ENCODE measurements at regions not wholly inside any gene's neighbourhood (a gene's known extent, or its start where the extent isn't known, plus 50 kb on each side); places are given as distances from the start of the nearest gene placed in this dataset.
A peak's percentile ranks its signal among the peaks of the same experiment; 100 is the strongest.

DNA sequence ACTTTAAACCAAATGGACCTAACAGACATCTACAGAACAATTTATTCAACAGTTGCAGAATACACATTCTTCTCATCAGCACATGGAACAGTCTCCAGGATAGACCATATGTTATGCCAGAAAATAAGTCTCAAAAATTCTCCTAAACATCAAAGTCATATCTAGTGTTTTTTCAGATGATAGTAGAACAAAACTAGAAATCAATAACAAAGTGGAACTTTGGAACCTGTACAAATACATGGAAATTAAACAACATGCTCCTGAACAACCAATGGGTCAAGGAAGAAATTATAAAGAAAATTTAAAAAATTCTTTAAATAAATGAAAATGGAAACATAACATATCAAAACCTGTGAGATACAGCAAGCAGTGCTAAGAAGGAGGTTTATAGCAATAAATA, 194.1 kb upstream of the SIX2 start:
- H3K4me3 ChIP-seq (replicated peaks in 1 of 2; ENCODE audit: low read depth in 2 of 2, low read length in 2 of 2) = no peak overlapping the region
- TF ChIP-seq, protein P1, sequence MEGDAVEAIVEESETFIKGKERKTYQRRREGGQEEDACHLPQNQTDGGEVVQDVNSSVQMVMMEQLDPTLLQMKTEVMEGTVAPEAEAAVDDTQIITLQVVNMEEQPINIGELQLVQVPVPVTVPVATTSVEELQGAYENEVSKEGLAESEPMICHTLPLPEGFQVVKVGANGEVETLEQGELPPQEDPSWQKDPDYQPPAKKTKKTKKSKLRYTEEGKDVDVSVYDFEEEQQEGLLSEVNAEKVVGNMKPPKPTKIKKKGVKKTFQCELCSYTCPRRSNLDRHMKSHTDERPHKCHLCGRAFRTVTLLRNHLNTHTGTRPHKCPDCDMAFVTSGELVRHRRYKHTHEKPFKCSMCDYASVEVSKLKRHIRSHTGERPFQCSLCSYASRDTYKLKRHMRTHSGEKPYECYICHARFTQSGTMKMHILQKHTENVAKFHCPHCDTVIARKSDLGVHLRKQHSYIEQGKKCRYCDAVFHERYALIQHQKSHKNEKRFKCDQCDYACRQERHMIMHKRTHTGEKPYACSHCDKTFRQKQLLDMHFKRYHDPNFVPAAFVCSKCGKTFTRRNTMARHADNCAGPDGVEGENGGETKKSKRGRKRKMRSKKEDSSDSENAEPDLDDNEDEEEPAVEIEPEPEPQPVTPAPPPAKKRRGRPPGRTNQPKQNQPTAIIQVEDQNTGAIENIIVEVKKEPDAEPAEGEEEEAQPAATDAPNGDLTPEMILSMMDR (IDR thresholded peaks at IDR 0.05; ENCODE audit: low read depth, low read length) = no peak
- DNase-seq (ENCODE audit: low read depth in 2 of 2) = no peak

DNA sequence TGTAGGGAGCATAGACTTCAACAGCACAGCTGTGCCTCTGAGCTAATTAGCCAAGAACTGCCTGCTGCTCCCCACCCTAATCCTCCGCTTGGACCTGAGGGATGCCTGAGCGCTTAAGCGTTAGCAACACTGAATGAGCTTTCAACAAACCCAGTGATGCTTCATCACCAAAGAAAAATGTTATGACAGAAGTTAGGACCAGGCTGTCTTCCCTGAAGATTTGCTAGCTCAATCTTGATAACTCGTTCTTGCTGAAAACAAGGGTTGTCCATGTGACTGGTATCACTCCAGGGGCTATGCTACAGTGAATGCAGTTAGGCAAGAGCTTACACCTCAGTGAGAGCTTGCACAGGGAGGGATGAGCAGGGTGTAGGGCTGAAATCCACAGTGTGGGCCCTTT, 190.7 kb upstream of the SIX2 start:
- DNase-seq (ENCODE audit: low read depth in 2 of 2) = peak; percentile 66 to 76

DNA sequence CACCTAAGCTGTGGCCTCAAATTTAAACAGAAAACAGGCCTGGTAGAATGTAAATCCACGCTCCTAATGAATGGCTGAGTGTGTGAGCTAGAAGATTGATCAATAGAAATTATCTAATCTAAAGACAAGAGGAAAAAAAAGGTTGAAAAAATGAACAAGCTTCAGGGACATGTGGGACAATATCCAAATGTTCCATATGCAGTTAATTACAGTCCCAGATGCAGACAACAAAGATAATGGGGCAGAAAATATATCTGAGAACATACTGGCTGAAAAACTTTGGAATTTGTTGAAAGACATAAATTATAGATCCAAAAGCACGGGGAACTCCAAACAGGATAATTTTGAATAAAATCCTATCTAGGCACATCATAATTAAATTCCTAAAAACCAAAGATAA, 186.7 kb upstream of the SIX2 start:
- H3K4me3 ChIP-seq (replicated peaks in 1 of 2; ENCODE audit: low read depth in 2 of 2, low read length in 2 of 2) = no peak overlapping the region
- DNase-seq (ENCODE audit: low read depth in 2 of 2) = no peak
- TF ChIP-seq, protein P1 (IDR thresholded peaks at IDR 0.05; ENCODE audit: low read depth, low read length) = no peak

More for the DNA sequence above, 190.7 kb upstream of the SIX2 start:
- no peak overlapping the region for H3K4me3 ChIP-seq (replicated peaks in 1 of 2; ENCODE audit: low read depth in 2 of 2, low read length in 2 of 2)
- TF ChIP-seq, protein P1 (IDR thresholded peaks at IDR 0.05; ENCODE audit: low read depth, low read length) = no peak

DNA sequence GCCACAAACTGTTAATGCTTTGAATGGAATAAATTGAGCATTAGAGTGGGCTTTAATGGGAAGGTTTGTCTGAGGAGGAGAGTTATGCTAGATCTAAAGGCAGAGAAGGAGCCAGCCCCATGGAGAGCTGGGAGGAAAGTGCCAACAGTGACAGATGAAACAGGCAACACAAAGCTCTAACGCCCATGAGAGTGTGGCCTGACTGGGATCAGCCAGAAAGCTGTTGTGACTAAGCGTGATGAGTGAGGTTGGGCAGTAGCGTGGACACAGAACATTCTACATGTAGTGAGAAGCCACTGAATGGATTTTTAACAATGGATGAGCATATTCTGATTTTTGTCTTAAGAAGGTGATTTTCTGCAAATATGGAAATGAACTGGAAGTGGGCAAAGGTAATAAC, 185.3 kb upstream of the SIX2 start:
- DNase-seq (ENCODE audit: low read depth in 2 of 2) = no peak
- H3K4me3 ChIP-seq (replicated peaks in 1 of 2; ENCODE audit: low read depth in 2 of 2, low read length in 2 of 2) = no peak overlapping the region
- TF ChIP-seq, protein P1 (IDR thresholded peaks at IDR 0.05; ENCODE audit: low read depth, low read length) = no peak

DNA sequence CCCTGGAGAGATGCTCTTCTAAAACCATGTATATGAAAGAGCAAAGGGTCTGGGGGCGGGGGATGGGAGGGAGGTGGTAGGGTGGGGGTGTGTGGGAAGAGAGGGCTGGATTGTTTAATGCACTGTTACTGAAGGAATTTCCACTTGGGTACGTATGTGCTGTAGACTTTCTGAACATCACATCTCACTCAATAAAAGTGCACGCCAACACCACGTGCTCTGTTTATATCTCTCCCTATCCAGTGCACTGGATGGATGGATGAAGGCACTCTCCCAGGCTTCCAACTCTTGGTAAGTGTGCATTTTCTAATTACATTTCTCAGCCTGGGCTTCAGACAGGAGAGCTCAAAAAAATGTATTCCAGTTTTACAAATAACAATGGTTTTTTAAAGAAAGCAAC, 184.3 kb upstream of the SIX2 start:
- TF ChIP-seq, protein P1 (IDR thresholded peaks at IDR 0.05; ENCODE audit: low read depth, low read length) = no peak
- H3K4me3 ChIP-seq (replicated peaks in 1 of 2; ENCODE audit: low read depth in 2 of 2, low read length in 2 of 2) = no peak overlapping the region
- no peak for DNase-seq (ENCODE audit: low read depth in 2 of 2)

DNA sequence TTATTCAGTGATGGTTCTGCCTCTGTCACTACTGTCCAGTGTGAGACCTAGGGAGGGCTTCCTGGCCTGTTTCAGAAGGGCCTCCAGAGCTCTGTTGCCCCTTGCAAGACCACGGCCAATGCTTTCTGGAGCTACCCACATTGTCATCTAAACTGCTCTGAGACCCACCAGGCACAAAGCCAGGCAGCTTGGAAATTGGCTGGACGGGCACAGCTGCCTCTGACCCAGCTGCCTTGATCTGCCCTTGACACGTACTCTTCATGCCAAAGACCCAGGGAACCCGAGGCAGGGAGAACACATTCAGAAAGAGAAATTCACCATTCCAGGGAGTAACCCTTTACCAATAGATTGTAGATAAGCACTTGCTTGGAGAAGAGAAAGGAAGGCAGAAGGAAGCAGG, 183.7 kb upstream of the SIX2 start:
- DNase-seq (ENCODE audit: low read depth in 2 of 2) = no peak
- no peak overlapping the region for H3K4me3 ChIP-seq (replicated peaks in 1 of 2; ENCODE audit: low read depth in 2 of 2, low read length in 2 of 2)
- TF ChIP-seq, protein P1 (IDR thresholded peaks at IDR 0.05; ENCODE audit: low read depth, low read length) = no peak

DNA sequence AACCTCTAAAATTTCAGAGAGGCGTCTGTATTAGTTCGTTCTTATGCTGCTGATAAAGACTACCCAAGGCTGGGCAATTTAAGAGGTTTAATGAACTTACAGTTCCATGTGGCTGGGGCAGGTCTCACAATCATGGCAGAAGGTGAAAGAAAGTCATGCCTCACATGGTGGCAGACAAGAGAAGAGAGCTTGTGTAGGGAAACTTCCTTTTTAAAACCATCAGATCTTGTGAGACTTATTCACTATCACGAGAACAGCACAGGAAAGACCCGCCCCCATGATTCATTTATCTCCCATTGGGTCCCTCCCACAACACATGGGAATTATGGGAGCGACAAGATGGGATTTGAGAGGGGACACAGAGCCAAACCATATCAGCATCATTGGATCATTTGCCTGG, 183.2 kb upstream of the SIX2 start:
- TF ChIP-seq, protein P1 (IDR thresholded peaks at IDR 0.05; ENCODE audit: low read depth, low read length) = no peak
- H3K4me3 ChIP-seq (replicated peaks in 1 of 2; ENCODE audit: low read depth in 2 of 2, low read length in 2 of 2) = no peak overlapping the region

More for the DNA sequence above, 183.2 kb upstream of the SIX2 start:
- no peak for DNase-seq (ENCODE audit: low read depth in 2 of 2)
